ENCODE measurements at regions not wholly inside any gene's neighbourhood (a gene's known extent, or its start where the extent isn't known, plus 50 kb on each side); places are given as distances from the start of the nearest gene placed in this dataset.
A peak's percentile ranks its signal among the peaks of the same experiment; 100 is the strongest.
"Not testable (repeated sequence)": the region's sequence is repeated elsewhere in the genome, so short reads cannot be mapped to it uniquely, and the experiment has no call there.

DNA sequence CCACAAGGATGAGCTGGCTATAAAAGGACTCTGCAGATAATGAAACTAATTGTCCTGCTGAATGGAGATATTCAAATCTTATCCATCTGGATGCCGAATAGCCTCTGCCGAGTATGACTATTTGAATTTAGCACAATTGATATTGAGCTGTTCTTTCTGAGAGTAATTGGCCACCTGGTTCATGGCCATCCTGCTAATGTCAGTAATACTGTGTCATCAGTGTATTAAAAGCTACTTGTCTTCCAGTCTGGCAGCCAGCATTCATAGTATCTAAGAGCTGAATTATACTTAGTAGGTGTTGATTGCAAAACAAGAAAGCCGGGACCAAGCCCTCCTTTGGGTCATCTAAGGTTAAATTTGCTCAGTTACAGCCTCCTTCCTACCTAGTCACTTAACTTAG is 310.7 kb upstream of the NCAM1 start:
- DNase-seq (ENCODE audit: low read depth), result no peak

DNA sequence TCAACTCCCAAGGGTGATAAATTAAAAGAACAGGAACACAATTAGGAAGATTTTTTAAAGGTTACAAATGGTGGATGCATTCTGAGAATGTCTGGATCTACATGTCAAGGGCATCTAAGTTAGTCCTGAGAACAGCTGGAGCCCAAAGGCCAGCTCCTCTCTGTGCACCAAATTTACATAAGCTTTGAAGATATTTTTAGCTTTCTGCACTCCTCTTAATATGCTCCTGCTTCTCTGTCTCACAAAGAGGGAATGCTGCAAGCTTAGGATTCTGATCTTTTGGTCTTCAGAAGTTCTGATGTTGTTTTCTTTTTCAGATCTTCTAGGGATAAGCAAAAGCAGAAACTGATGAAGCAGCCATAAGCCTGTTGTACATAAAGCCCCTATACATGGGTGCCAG is 309.8 kb upstream of the NCAM1 start:
- DNase-seq (ENCODE audit: low read depth), result no peak

DNA sequence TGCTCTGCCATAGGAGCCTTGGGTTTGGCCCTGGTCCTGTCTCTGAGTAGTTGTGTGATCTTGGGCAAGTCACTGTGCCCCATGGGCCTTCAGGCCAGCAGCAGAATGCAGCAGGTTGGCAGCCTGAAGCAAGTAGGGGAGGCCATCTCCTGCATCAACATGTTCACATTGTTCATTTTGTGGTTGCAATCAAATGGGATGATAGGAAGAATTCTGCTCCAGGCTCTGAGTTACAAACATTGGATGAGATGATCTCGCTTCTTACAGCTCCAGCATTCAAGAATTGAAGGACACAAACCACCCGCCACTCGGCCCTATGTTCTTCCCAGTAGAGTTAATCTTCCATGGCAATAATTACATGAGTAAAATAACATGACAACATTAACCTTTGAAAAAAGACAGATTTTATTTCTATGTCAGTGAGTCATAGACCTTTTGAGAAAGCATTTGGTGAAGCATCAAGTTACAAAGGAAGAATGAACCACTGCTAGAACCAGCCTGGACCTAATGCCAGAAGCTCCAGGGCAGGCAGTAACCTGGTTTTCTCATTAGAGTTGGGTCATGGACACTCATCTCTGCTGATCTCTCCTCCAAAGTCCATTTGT is 308.3 kb upstream of the NCAM1 start:
- no peak for DNase-seq (ENCODE audit: low read depth)

DNA sequence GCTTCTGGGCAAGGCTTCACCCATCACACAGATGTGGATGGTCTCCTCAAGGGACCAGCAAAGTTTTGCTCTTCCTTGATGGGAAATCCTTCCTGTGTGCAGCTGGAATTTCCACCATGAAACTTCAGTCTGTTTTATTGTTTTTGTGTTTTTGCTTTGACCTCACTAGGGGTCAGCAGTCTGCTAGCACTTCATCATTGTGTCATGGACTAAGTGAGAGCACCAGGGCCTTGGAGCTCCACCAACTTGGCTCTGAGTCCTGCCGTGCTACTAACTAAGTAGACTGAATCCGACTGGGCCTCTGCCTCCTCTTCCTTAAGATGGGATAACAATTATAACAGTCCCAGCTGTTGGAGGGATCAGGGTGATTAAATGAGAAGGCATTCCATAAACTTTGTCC is 305.8 kb upstream of the NCAM1 start:
- no peak for DNase-seq (ENCODE audit: low read depth)

DNA sequence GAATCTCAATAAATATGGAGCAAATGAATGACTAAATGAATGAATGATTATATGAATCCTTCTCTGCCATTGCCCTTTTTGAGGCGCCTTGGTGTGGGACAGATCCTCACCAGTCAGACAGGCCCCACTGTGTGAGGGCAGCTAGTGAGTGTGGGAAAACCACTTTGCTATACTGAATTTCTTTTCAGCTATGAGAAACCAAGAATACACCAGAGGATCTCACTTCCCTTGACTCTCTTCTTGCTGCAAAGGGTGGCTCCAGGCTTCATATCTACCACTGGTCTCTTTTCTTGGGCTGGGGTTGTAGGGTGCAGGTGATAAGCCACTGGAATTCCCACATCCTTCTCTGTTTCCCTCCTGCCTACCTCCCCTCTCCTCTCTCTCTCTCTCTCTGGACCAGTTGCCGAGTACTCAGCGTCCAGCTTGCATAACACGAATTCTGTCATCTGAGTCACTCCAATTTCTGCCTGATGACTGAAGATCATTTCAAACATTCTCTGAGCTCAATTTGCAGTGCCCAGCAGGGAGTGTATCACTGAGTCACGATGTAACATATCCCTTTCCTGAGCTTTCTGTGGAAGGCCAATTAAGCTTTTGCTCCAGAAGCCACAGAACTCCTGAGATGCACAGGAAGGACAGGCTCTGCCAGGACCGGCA is 304.3 kb upstream of the NCAM1 start:
- DNase-seq (ENCODE audit: low read depth), result peak; percentile 53

DNA sequence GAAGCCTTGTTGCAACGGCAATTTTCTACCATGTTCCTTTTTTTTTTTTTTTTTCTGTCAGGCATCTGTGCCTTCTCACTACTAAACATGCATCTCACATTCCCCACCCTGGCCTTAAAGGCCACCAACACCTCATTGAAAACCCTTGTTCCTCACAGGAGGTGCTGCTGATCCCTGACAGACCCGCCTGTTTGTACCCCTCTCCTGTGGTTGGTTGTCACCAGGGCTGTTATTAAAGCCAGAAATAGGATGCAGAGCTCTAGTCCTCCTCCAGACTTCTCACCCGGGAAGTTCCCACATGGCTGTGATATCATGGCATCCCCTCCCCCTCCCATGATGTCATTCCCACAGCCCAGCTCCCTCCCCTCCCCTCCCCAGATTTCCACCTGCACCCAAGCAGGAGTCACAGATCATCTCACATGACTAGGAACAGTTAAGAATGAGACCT is 302.8 kb upstream of the NCAM1 start:
- DNase-seq (ENCODE audit: low read depth), result no peak

DNA sequence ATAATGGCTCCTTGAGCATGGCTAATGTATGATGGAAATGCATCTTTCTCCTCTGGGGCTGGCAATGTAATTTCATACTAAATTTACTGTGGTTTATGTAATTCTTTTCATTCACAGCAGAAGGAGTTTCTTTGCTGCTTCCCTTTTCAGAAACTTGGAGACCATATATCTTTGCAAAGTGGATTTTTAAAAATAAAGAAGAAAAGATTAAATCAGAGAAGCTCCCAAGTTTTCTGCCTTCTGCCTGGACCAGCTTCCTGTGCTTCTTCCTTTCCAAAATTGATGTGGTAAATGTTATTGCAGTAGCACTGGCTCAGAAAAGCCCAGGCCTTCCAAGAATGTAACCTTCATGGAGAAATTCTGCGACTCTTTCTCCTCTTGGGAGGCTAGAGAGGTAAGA is 300.1 kb upstream of the NCAM1 start:
- no peak for DNase-seq (ENCODE audit: low read depth)

DNA sequence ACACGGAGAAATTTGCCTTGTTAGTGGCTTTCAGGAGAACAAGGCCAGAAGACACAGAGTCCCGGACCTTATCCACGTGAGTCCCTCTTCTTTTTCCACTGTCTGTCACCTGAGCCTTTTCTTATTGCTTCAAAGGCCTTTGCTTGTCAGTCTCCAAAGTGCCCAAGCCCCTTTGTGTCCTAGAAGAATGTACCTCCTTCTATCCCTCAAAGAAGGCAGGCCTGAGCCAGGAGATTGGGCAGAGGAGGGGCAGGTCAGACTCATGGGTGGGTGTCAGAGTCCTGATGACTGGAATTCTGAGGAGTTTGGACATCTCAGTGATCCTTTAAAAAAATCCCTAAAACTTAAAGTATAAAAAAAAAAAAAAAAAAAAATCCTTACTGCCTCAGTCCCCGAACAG is 299.6 kb upstream of the NCAM1 start:
- DNase-seq (ENCODE audit: low read depth), result no peak

DNA sequence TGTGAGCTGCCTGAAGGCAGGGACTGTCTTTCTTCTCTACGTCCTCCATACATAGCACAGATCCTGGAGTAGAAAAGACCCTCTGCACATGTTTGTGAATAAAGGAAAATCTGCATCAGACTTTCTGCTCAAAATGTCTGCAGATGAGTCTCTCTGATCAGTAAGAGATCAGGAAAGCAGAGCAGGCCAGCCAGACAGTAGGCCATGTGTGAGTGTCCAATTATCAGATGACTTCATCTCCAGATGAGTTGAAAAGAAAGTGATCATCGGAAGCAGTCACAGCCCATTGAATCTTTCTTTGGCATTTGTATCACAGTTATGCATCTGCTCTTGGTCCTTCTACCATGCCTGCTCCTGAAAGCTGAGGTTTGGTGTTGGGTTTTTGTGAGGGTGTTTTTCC is 298.7 kb upstream of the NCAM1 start:
- no peak for DNase-seq (ENCODE audit: low read depth)

DNA sequence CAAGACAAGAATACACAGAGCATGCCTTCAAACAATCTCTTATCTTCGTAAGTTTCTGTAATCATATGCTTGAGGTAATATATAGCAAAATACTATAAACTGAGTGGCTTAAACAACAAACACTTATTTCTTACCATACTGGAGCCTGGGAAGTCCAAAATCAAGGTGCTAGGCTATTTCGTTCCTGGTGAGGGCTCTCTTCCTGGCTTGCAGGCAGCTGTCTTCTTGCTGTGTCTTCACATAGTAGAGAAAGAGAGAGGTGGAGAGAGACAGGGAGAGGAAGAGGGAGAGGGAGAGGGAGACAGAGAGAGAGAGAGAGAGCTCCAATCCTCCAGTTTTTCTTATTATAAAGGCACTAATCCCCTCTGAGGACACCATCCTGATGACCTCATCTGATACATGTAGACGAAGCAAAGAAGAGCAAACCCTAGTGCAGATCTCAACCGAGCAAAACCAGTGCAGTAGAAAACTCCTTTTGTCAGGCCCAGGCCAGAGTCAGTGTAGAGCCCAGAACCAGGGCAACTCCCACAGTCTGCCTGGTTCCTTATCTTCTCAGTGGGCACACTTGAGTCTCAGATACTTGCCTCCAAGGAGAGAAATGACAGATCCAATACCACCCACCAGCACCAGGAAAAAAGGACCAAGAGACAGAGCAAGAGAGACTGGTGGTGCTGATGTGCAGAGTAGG is 297.1 kb upstream of the NCAM1 start:
- no peak for DNase-seq (ENCODE audit: low read depth)

DNA sequence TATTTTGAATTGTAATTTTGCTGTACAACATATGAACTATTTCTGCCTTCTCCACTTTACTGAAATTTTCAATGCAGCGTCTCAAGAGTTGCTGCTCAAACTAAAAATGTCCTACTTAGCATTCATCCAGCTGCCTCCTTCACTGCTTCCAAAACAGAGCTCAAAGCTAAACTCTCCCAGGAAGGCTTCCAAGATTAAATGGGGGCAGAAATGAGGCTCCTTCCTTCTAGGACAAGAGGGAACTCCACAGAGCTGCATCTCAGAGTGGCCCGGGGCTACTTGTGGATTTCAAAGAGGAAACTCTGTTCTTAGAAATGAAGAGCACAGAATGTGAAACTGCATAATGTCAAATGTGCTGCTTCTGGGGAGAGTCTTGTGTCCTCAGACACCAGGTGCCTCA is 295.9 kb upstream of the NCAM1 start:
- no peak for DNase-seq (ENCODE audit: low read depth)

DNA sequence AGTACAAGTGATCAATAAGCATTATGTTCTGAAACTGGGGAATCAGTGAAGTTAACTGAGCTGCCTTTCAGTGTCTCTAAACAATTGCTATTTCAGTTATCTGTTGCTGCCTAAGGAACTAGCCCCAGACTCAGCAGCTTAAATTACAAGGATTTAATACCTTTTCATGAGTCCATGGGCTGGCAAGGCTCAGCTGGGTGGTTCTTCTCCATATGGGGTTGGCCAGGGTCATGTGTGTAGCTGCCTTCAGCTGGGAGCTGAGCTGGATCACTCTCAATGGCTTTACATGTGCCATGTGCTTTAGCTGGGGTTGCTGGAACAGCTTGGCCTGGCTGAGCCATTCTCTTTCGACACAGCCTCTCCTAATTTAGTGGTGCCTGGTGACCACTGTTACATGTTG is 295.0 kb upstream of the NCAM1 start:
- no peak for DNase-seq (ENCODE audit: low read depth)

DNA sequence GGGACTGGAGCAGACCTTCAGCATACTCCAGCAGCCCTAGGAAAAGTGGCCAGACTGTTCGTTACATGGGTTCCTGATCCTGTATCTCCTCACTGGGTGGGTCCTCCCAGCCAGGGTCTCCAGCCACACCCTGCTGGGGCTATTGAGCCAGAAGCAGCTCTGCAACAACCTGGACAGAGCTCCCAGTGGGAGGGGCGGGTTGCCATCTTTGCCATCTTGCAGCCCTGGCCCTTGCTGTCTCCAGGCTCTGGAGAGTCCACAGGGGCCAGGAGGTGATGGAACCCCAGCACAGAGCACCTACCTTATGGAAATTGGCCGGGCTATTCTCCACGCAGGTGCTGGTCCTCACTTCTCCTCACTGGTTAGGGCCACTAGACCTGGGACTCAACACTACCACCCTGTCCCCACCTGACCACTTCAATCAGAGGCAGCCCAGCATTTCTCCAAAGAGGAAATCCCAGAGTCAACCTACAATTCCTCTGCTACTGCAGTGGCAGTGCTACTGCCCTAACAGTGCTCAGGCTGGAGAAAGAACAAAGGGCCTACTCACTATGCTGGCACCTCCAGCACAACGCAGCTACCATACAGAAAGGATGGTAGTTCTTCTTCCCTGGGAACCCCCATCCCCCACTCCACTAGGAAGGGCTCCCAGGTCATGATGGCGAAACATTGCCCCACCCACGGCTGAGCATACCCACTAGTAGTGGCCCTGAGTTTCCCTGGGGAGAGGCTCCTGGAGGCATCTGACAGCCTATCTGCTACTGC is 290.2 kb upstream of the NCAM1 start:
- no peak for DNase-seq (ENCODE audit: low read depth)

DNA sequence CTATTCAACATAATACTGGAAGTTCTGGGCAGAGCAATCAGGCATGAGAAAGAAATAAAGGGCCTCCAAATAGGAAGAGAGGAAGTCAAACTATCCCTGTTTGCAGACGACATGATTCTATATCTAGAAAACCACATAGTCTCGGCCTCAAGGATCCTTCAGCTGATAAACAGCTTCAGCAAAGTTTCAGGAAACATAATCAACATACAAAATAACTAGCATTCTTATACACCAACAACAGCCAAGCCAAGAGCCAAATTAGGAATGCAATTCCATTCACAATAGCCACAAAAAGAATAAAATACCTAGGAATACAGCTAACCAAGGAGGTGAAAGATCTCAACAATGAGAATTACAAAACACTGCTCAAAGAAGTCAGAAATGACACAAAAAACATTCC is 287.8 kb upstream of the NCAM1 start:
- DNase-seq (ENCODE audit: low read depth), result not testable (repeated sequence)

DNA sequence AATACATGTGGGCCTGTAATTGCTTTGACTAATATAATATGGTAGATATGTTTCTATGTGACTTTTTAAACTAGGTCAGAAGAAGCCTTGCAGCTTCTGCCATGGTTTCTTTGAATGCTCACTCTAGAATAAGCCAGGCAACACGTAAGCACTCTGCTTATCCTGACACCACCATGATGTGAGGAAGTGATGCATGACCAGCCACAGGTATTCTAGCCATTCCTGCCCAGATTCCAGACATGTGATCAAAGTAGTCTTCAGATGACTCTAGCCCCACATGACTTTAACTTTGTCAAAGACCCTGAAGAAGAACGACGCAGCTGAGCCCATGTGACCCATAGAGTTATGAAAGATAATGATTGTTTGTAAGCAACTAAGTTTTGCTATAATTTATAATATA is 276.1 kb upstream of the NCAM1 start:
- no peak for DNase-seq (ENCODE audit: low read depth)

DNA sequence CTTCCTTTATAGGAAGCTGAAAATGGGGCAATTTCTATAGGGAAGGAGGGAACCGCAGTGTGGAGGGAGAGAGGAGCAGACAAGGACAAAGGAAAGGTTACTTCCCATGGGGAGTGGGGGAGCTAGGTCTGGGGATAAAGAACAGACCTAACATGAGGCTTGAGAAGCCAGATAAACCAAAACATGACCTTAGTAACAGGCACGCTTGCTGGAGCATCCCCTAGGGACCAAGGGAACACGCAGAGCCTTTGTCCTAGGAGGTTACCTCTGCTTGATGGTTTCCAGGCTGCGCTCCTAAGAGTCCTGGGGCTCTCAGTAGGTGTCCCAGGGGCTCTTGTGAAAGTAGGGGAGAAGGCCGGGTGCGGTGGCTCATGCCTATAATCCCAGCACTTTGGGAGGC is 271.4 kb upstream of the NCAM1 start:
- no peak for DNase-seq (ENCODE audit: low read depth)

DNA sequence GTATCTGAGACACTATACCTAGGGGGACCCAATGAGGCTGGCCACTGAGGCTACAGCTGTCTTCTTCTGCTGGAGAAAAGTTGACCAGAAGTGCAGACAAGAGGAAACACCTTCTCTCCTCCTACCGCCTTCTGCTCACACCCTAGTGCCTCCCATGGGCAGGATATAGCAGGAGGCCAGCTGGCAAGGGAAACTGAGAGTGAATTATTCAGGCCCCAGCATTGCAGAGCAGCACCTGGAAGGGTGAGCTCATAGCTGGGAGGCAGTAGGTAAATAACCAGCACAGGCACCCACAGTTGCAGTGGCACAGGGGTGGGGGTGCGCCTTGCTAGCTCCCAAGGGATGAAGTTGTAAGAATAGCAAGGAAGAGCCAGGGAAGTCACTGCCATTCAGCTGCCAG is 267.4 kb upstream of the NCAM1 start:
- no peak for DNase-seq (ENCODE audit: low read depth)

DNA sequence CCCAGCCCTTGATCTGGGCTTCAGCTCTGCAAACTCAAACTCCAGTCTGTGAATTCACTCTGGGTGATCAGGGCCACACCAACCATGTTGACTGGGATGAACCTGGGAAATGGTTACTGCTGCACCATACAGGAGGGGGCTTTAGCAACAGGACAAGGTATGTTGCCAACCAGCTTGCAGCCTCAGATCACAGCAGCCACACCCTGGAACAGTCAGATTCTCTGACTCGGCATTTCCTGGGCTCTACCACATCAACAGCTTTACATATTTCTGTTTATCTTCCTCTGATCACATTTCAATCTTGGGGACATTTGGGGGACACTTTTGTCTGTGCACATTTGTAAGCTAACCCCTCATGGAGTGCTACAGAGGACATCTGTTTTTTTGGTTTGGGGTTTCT is 267.0 kb upstream of the NCAM1 start:
- no peak for DNase-seq (ENCODE audit: low read depth)

DNA sequence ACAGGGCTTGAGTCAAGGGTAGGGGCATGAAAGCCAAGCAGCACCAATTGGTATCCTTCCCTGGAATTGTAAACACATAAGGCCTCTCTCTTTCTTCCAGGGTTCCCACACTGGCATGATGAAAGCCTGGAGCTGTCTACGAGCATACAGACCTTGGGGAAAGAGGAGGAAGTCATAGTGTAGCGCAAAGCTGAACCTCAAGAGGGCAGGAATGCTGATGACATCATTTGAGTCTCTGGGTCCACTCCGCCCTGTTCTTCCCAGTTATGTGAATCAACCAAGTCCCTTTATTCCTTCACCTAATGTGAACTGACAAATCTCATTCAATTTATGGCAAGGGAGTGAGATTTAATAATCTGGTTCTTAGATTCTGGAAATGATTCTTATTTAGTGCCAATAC is 266.4 kb upstream of the NCAM1 start:
- no peak for DNase-seq (ENCODE audit: low read depth)

DNA sequence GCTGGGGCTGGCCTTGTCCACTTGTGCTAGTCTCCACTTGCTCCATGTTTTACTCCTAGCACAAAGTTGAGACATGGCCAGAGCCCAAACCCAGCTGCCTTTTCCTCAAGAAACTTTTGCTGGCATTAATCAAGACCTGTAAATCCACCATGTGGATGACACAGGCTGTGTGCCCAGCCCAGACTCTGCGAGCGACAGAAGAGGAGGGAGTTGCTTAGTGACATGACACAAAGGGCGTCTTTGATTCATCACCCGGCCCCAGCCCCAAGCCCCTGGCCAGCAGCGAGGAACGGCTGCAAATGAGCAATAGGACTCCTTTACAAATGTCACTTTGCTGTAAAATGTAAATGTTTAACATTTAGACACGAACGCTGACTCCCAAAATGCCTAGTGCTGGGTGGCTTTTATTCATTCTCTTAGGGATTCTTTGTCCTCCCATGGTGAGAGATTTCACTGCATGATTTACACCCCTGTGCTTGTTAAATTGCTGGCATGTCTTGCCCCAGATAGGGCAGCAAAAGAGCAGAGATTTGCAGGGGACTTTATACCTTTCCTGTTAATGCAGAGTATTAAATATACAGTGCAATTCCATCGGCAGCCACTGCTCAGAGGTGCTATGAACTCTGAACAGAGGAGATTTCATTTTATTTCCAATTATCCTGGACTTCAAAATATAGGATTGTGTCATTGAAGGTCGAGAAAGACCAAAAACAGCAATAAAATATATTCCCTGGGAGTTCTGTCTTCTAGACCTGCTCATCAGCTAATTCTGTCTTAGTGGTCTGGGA is 263.6 kb upstream of the NCAM1 start:
- no peak for DNase-seq (ENCODE audit: low read depth)

DNA sequence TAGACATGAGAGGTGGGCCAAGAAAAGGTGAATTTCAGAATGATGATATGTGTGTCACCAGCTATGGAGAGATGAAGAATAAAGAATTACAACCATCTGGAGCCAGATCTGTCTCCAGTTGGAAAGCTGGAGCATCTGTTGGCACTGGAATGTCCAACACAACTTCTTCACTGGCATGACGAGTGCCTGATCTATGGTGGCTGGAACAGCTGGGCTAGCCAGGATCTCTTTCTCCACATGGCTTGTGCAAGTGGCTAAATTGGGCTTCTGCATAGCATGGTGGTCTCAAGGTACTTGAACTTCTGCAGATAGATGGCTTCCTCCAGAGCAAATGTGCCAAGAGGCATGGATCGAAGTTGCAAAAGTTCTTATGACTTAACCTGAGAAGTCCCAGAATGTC is 256.1 kb upstream of the NCAM1 start:
- DNase-seq (ENCODE audit: low read depth), result no peak

DNA sequence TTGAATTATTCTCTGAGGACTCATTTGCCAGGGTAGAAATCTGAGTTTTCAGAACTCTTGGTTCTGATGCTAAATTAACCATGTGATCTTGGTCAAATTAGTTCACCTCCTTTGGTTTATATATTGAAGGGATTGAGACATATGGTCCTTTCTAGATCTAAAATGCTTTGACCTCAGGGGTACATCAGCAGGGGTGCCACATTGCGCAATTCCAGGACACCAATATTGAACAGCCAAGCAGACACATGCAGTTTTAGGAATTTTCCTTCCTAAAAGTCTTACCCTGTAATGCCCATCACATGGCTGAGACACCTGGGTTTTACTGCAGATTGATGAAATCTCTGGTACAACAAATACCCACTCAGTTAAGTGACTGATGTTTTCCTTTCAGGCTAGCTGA is 254.4 kb upstream of the NCAM1 start:
- no peak for DNase-seq (ENCODE audit: low read depth)

All from non-pigmented ciliary epithelial cell (primary cell).